Stomach (tissue), 8 donors: ENCODE measurements at regions not wholly inside any gene's neighbourhood (a gene's known extent, or its start where the extent isn't known, plus 50 kb on each side); places are given as distances from the start of the nearest gene placed in this dataset.

Source experiments
- DNase-seq, 2 donors: peaks; one replicate each; pipeline versions ENCODE4 v3.0.0 to v3.0.0-alpha.2; 2013 to 2019
- H3K27ac ChIP-seq, 5 donors: fragments of 200-600 bp in 4 of 5; sonication (generic) in 4 of 5; one replicate each; pipeline ENCODE4 v1.5.1; 2013 to 2019; ENCODE audit warnings: mild to moderate bottlenecking in 1 of 5, moderate library complexity in 1 of 5
- H3K27me3 ChIP-seq, 3 donors: fragments of 200-600 bp; sonication (generic); one replicate each; pipeline ENCODE4 v1.5.1; 2017 to 2019; ENCODE audit warnings: mixed run types in 1 of 3
- H3K36me3 ChIP-seq, 4 donors: fragments of 200-600 bp; sonication (generic); 1 replicate in 3 of 4; 2 replicates in 1 of 4; pipeline ENCODE4 v1.5.1; 2016 to 2019
- H3K4me1 ChIP-seq, 4 donors: fragments of 200-600 bp; sonication (generic); one replicate each; pipeline ENCODE4 v1.5.1; 2016 to 2019
- H3K4me3 ChIP-seq, 4 donors: fragments of 200-600 bp; sonication (generic) in 3 of 4; one replicate each; pipeline ENCODE4 v1.5.1; 2016 to 2019; ENCODE audit warnings: mild to moderate bottlenecking in 1 of 4
- H3K9me3 ChIP-seq, 4 donors: fragments of 200-600 bp; sonication (generic); one replicate each; pipeline ENCODE4 v1.5.1; 2016 to 2019
- CTCF ChIP-seq, 7 experiments: fragments of 450-650 bp in 4 of 7; fragments of 200-600 bp in 3 of 7; sonication (generic) in 3 of 7; IDR thresholded peaks; one replicate each; pipeline ENCODE4 v1.5.1; 2016 to 2019; ENCODE audit warnings: antibody characterized with exemption in 7 of 7, control low read depth in 2 of 7, mild to moderate bottlenecking in 1 of 7
- EP300 ChIP-seq: sonication (generic); formaldehyde crosslinking; IDR thresholded peaks from one replicate; pipeline ENCODE4 v1.6.1; 2017; ENCODE audit warnings: antibody characterized with exemption
- POLR2A ChIP-seq, 4 donors: fragments of 450-650 bp; IDR thresholded peaks; one replicate each; pipeline ENCODE4 v1.6.1; 2016; ENCODE audit warnings: antibody characterized with exemption in 4 of 4, control low read depth in 2 of 4, mild to moderate bottlenecking in 1 of 4, moderate library complexity in 1 of 4
- POLR2AphosphoS5 ChIP-seq, 3 donors: sonication (generic); formaldehyde crosslinking; IDR thresholded peaks; one replicate each; pipeline ENCODE4 v1.6.1; 2016; ENCODE audit warnings: antibody characterized with exemption in 3 of 3
- WGBS, 5 donors: extraction: QIAGEN DNeasy Blood & Tissue Kit in 3 of 5; methylation state at CpG; one replicate each; pipeline versions ENCODE4 v1.1.5 to v1.1.7; 2013 to 2018; 5-methylcytosine and 5-hydroxymethylcytosine counted together
- intact Hi-C: fragments of 100-400 bp; cut with DNase I; formaldehyde crosslinking; loops from one replicate; pipeline ENCODE4 v1.15.1; 2023; ENCODE audit warnings: low total_unique reads
- donor health status: healthy with polysubstance abuse.
- donor health status: Bipolar disorder and iron deficiency.
- donor health status: healthy.

- Histone ChIP-seq H3K36me3 (no peaks in the 10 kb centered on the region), H3K9me3 (no peaks in the 10 kb centered on the region), H3K27ac (no peak overlapping the region), H3K4me3 (no peak overlapping the region), H3K4me1 (peaks cover 0 to 7% (median 1%) of the 10 kb centered on the region in 4 donors), H3K27me3 (peaks cover 0 to 24% (median 5%) of the 10 kb centered on the region in 3 donors)
- WGBS, 5 donors = 49 to 68% (median 54%) methylated on average over 6 of the region's 6 CpGs
- DNase-seq = no peak
- intact Hi-C loops = no loop called here
- TF ChIP-seq EP300 (no peak), CTCF (IDR thresholded peaks at IDR 0.05) (no peak), POLR2A (IDR thresholded peaks at IDR 0.05) (no peak), POLR2AphosphoS5 (IDR thresholded peaks at IDR 0.05) (no peak)
Measured at GRCh38 chr2:120516679-120517314, 170.9 kb downstream of the INHBB start.

- intact Hi-C loops = no loop called here
- TF ChIP-seq EP300 = no peak
- TF ChIP-seq CTCF (IDR thresholded peaks at IDR 0.05) = no peak
- TF ChIP-seq POLR2AphosphoS5 (IDR thresholded peaks at IDR 0.05) = no peak
- TF ChIP-seq POLR2A (IDR thresholded peaks at IDR 0.05) = no peak
- WGBS, 5 donors = 79 to 91% (median 85%) methylated on average over 7 of the region's 7 CpGs
- Histone ChIP-seq H3K27me3 (peaks cover 0 to 35% (median 13%) of the 10 kb centered on the region in 3 donors), H3K36me3 (no peaks in the 10 kb centered on the region), H3K9me3 (no peaks in the 10 kb centered on the region), H3K4me3 (no peak overlapping the region), H3K27ac (no peak overlapping the region), H3K4me1 (peaks cover 0 to 15% (median 6%) of the 10 kb centered on the region in 4 donors)
- DNase-seq = no peak
Measured at GRCh38 chr2:120517751-120518469, 172.0 kb downstream of the INHBB start.

GRCh38 chr2:120518819-120519218 lies 172.9 kb downstream of the INHBB start:
- H3K4me3 ChIP-seq = no peak overlapping the region
- H3K27me3 ChIP-seq = peaks cover 0 to 44% (median 13%) of the 10 kb centered on the region in 3 donors
- no peak for DNase-seq
- no peak overlapping the region for H3K27ac ChIP-seq
- H3K4me1 ChIP-seq = peaks cover 0 to 15% (median 6%) of the 10 kb centered on the region in 4 donors
- 86 to 96% (median 94%) methylated on average over 4 to 5 of the region's 5 CpGs for WGBS, 5 donors
- no peaks in the 10 kb centered on the region for H3K9me3 ChIP-seq
- intact Hi-C loops = no loop called here
- H3K36me3 ChIP-seq = no peaks in the 10 kb centered on the region
- TF ChIP-seq POLR2A (IDR thresholded peaks at IDR 0.05) (no peak), POLR2AphosphoS5 (IDR thresholded peaks at IDR 0.05) (no peak), EP300 (no peak), CTCF (IDR thresholded peaks at IDR 0.05) (no peak)

- H3K27ac ChIP-seq = no peak overlapping the region
- no peaks in the 10 kb centered on the region for H3K36me3 ChIP-seq
- H3K9me3 ChIP-seq = no peaks in the 10 kb centered on the region
- intact Hi-C loops = no loop called here
- H3K4me3 ChIP-seq = no peak overlapping the region
- H3K27me3 ChIP-seq = peaks cover 0 to 51% (median 13%) of the 10 kb centered on the region in 3 donors
- 87 to 94% (median 88%) methylated on average over 6 of the region's 6 CpGs for WGBS, 5 donors
- no peak for TF ChIP-seq EP300
- TF ChIP-seq POLR2AphosphoS5 (IDR thresholded peaks at IDR 0.05) = no peak
- TF ChIP-seq CTCF (IDR thresholded peaks at IDR 0.05) = no peak
- no peak for TF ChIP-seq POLR2A (IDR thresholded peaks at IDR 0.05)
- peaks cover 0 to 15% (median 6%) of the 10 kb centered on the region in 4 donors for H3K4me1 ChIP-seq
- DNase-seq = no peak
Measured at GRCh38 chr2:120519469-120519868, 173.5 kb downstream of the INHBB start.
